Sigmoid colon (tissue), 6 donors: ENCODE measurements at regions not wholly inside any gene's neighbourhood (a gene's known extent, or its start where the extent isn't known, plus 50 kb on each side); places are given as distances from the start of the nearest gene placed in this dataset.

Source experiments
- DNase-seq: peaks from one replicate; pipeline ENCODE4 v3.0.0-alpha.2; 2019
- H3K27ac ChIP-seq, 4 donors: fragments of 200-600 bp; sonication (generic); one replicate each; pipeline ENCODE4 v1.5.1; 2016 to 2019; ENCODE audit warnings: mild to moderate bottlenecking in 1 of 4
- H3K27me3 ChIP-seq, 3 donors: fragments of 200-600 bp; sonication (generic); one replicate each; pipeline ENCODE4 v1.5.1; 2019; ENCODE audit warnings: mild to moderate bottlenecking in 1 of 3
- H3K36me3 ChIP-seq, 4 donors: fragments of 200-600 bp; sonication (generic); one replicate each; pipeline ENCODE4 v1.5.1; 2016 to 2019
- H3K4me1 ChIP-seq, 4 donors: fragments of 200-600 bp; sonication (generic); one replicate each; pipeline ENCODE4 v1.5.1; 2017 to 2019
- H3K4me3 ChIP-seq, 4 donors: fragments of 200-600 bp; sonication (generic); one replicate each; pipeline ENCODE4 v1.5.1; 2017 to 2019; ENCODE audit warnings: mild to moderate bottlenecking in 2 of 4, moderate library complexity in 1 of 4
- H3K9me3 ChIP-seq, 4 donors: fragments of 200-600 bp in 3 of 4; sonication (generic) in 3 of 4; one replicate each; pipeline versions ENCODE4 v1.5.1 to v1.6.1; 2013 to 2019
- EP300 ChIP-seq, 4 donors: sonication (generic); formaldehyde crosslinking; IDR thresholded peaks; one replicate each; pipeline ENCODE4 v1.6.1; 2017; ENCODE audit warnings: antibody characterized with exemption in 4 of 4
- POLR2A ChIP-seq, 2 donors: fragments of 450-650 bp; IDR thresholded peaks; one replicate each; pipeline ENCODE4 v1.6.1; 2016; ENCODE audit warnings: antibody characterized with exemption in 2 of 2, mild to moderate bottlenecking in 2 of 2, moderate library complexity in 2 of 2
- POLR2AphosphoS5 ChIP-seq, 4 donors: sonication (generic); formaldehyde crosslinking; IDR thresholded peaks; one replicate each; pipeline ENCODE4 v1.6.1; 2017; ENCODE audit warnings: antibody characterized with exemption in 4 of 4
- WGBS, 2 donors: extraction: QIAGEN DNeasy Blood & Tissue Kit; methylation state at CpG; one replicate each; pipeline ENCODE4 v1.1.7; 2013; 5-methylcytosine and 5-hydroxymethylcytosine counted together
- intact Hi-C: fragments of 100-400 bp; cut with DNase I; formaldehyde crosslinking; loops from one replicate; pipeline ENCODE4 v1.15.1; 2023
- TF ChIP-seq, protein P1 (sequence below), 4 experiments: fragments of 450-650 bp in 3 of 4; fragments of 200-600 bp in 1 of 4; IDR thresholded peaks; one replicate each; pipeline ENCODE4 v1.5.1; 2016 to 2019; ENCODE audit warnings: antibody characterized with exemption in 4 of 4, mild to moderate bottlenecking in 3 of 4, moderate library complexity in 2 of 4
- donor health status: healthy with polysubstance abuse.
- donor health status: healthy.

- intact Hi-C loops: no loop called here
- 49 to 84% methylated on average over 1 of the region's 1 CpG for WGBS, 2 donors
Observed at GRCh38 chr16:48899500-48899899, 289.5 kb upstream of the N4BP1 start.

GRCh38 chr16:48897698-48898205 is 287.8 kb upstream of the N4BP1 start:
- TF ChIP-seq POLR2A (IDR thresholded peaks at IDR 0.05) (no peak), EP300 (IDR thresholded peaks at IDR 0.05) (no peak), POLR2AphosphoS5 (IDR thresholded peaks at IDR 0.05) (no peak)
- TF ChIP-seq, protein P1, sequence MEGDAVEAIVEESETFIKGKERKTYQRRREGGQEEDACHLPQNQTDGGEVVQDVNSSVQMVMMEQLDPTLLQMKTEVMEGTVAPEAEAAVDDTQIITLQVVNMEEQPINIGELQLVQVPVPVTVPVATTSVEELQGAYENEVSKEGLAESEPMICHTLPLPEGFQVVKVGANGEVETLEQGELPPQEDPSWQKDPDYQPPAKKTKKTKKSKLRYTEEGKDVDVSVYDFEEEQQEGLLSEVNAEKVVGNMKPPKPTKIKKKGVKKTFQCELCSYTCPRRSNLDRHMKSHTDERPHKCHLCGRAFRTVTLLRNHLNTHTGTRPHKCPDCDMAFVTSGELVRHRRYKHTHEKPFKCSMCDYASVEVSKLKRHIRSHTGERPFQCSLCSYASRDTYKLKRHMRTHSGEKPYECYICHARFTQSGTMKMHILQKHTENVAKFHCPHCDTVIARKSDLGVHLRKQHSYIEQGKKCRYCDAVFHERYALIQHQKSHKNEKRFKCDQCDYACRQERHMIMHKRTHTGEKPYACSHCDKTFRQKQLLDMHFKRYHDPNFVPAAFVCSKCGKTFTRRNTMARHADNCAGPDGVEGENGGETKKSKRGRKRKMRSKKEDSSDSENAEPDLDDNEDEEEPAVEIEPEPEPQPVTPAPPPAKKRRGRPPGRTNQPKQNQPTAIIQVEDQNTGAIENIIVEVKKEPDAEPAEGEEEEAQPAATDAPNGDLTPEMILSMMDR (IDR thresholded peaks at IDR 0.05): no peak
- Histone ChIP-seq H3K27me3 (no peaks in the 10 kb centered on the region), H3K4me1 (no peaks in the 10 kb centered on the region), H3K27ac (no peak overlapping the region), H3K36me3 (no peaks in the 10 kb centered on the region), H3K4me3 (no peak overlapping the region), H3K9me3 (no peaks in the 10 kb centered on the region)
- intact Hi-C loops: no loop called here
- WGBS, 2 donors: 40 to 67% methylated on average over 8 of the region's 8 CpGs
- DNase-seq: no peak

More at GRCh38 chr16:48899500-48899899, 289.5 kb upstream of the N4BP1 start:
- Histone ChIP-seq H3K4me3 (no peak overlapping the region), H3K4me1 (no peaks in the 10 kb centered on the region), H3K36me3 (no peaks in the 10 kb centered on the region), H3K27me3 (no peaks in the 10 kb centered on the region), H3K9me3 (no peaks in the 10 kb centered on the region), H3K27ac (no peak overlapping the region)
- DNase-seq: no peak
- TF ChIP-seq, protein P1 (IDR thresholded peaks at IDR 0.05): no peak
- TF ChIP-seq POLR2AphosphoS5 (IDR thresholded peaks at IDR 0.05) (no peak), POLR2A (IDR thresholded peaks at IDR 0.05) (no peak)

GRCh38 chr16:48895142-48895541 is 285.2 kb upstream of the N4BP1 start:
- intact Hi-C loops: no loop called here
- DNase-seq: no peak
- Histone ChIP-seq H3K9me3 (no peaks in the 10 kb centered on the region), H3K36me3 (no peaks in the 10 kb centered on the region), H3K4me3 (no peak overlapping the region), H3K4me1 (no peaks in the 10 kb centered on the region), H3K27ac (no peak overlapping the region), H3K27me3 (no peaks in the 10 kb centered on the region)
- TF ChIP-seq POLR2AphosphoS5 (IDR thresholded peaks at IDR 0.05): no peak
- no peak for TF ChIP-seq EP300 (IDR thresholded peaks at IDR 0.05)
- no peak for TF ChIP-seq POLR2A (IDR thresholded peaks at IDR 0.05)
- TF ChIP-seq, protein P1 (IDR thresholded peaks at IDR 0.05): no peak
- 31 to 47% methylated on average over 5 of the region's 5 CpGs for WGBS, 2 donors

DNA sequence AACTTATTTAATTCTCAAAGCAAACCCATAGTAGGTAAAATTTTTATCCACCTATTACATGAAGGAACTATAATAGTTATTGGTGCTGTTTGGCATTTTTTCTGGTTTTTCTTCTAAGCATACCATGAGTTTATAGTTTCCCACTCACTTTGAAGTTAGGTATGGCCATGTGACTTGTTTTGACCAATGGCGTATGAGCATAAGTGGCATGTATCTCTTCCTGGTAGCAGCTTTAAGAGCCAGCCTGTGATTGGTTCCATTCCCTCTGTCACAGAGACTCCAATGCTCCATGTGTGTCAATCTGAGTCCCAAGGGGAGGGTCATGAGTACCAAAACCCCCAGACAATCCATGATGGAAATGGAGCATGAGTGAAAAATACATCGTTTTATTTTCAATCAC is 282.9 kb upstream of the N4BP1 start:
- DNase-seq: no peak
- H3K36me3 ChIP-seq: no peaks in the 10 kb centered on the region
- intact Hi-C loops: no loop called here
- no peaks in the 10 kb centered on the region for H3K27me3 ChIP-seq
- no peak overlapping the region for H3K27ac ChIP-seq
- no peak for TF ChIP-seq EP300 (IDR thresholded peaks at IDR 0.05)
- TF ChIP-seq POLR2AphosphoS5 (IDR thresholded peaks at IDR 0.05): no peak
- no peak for TF ChIP-seq POLR2A (IDR thresholded peaks at IDR 0.05)
- TF ChIP-seq, protein P1 (IDR thresholded peaks at IDR 0.05): no peak
- H3K4me3 ChIP-seq: no peak overlapping the region
- no peaks in the 10 kb centered on the region for H3K9me3 ChIP-seq
- H3K4me1 ChIP-seq: no peaks in the 10 kb centered on the region
- 94% methylated on average over 2 of the region's 2 CpGs for WGBS, 2 donors

DNA sequence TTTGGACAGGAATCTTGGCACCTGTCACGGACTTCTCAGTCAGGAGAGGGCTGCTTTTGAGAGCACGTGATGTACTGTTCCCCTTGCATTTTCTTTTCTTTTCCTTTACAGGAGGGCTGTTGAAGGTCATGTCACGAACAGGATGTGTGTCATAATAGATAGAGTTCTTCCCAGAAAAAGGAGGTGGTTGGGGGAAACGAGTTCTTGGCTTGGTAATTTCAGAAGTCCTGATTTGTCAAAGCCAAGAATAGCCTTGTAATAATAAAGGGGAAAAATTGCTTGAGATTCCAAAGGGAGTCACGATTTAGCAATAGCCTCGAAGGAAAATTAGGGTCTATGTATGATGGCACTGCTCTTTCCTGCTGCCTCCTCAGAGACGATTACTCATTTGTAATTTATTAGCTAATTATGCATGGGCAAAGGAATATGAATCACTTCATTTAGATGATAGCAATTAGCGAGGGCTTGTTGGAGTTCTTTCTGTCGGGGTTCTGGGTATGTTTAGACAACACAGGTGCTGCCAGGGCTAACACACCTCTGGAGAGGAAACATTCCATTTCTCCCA is 277.7 kb upstream of the N4BP1 start:
- H3K36me3 ChIP-seq: no peaks in the 10 kb centered on the region
- H3K27me3 ChIP-seq: no peaks in the 10 kb centered on the region
- intact Hi-C loops: no loop called here
- TF ChIP-seq POLR2AphosphoS5 (IDR thresholded peaks at IDR 0.05): no peak
- no peak for TF ChIP-seq POLR2A (IDR thresholded peaks at IDR 0.05)
- no peak for TF ChIP-seq EP300 (IDR thresholded peaks at IDR 0.05)
- TF ChIP-seq, protein P1 (IDR thresholded peaks at IDR 0.05): no peak
- H3K4me3 ChIP-seq: no peak overlapping the region
- H3K9me3 ChIP-seq: no peaks in the 10 kb centered on the region
- no peak overlapping the region for H3K27ac ChIP-seq
- DNase-seq: no peak
- WGBS, 2 donors: 50 to 61% methylated on average over 9 of the region's 9 CpGs
- H3K4me1 ChIP-seq: no peaks in the 10 kb centered on the region
